ENCODE measurements at regions not wholly inside any gene's neighbourhood (a gene's known extent, or its start where the extent isn't known, plus 50 kb on each side); places are given as distances from the start of the nearest gene placed in this dataset.

GRCh38 chr3:110909839-110910238 lies 161.8 kb upstream of the NECTIN3 start:
- no peaks in the 10 kb centered on the region for H3K9me3 ChIP-seq (ENCODE audit: severe bottlenecking)
- no peak for TF ChIP-seq CTCF (IDR thresholded peaks at IDR 0.05; ENCODE audit: low read depth, low read length)
- no peaks in the 10 kb centered on the region for H3K36me3 ChIP-seq
- H3K27ac ChIP-seq = no peak overlapping the region
- no peak for DNase-seq
- no peaks in the 10 kb centered on the region for H3K27me3 ChIP-seq (ENCODE audit: insufficient read depth, low read depth, severe bottlenecking)
- H3K4me3 ChIP-seq (ENCODE audit: low read depth, low read length) = no peak overlapping the region

DNA sequence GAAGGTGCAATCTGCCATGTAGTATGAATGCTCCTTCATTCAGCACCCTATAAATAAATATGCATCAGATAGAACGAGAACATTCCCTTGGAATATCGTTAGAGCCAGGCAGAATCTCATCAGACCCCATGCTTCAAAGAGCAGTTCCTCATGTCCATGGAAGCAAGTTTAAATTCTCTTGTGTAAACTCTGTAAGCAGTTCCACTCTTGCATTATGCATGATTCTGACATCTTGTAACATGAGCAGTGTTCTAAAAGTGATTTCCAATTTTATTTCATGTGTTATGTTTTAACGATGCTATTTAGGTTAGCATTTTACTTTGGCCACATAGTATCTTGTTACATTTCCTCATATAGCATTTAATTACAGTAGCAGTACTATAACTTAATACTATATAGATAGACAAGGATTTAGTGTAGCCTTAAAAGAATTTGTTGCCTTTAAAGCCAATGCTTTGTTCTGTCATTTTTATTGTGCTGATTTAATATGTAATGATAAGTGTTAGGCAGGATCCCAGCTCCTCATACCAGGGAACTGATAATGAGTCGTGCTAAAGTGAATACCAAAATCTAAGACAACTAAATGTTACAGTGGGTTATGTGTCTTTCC lies 161.2 kb upstream of the NECTIN3 start:
- Histone ChIP-seq H3K36me3 (no peaks in the 10 kb centered on the region), H3K27me3 (ENCODE audit: insufficient read depth, low read depth, severe bottlenecking) (no peaks in the 10 kb centered on the region), H3K9me3 (ENCODE audit: severe bottlenecking) (no peaks in the 10 kb centered on the region), H3K27ac (no peak overlapping the region), H3K4me3 (ENCODE audit: low read depth, low read length) (no peak overlapping the region)
- TF ChIP-seq CTCF (IDR thresholded peaks at IDR 0.05; ENCODE audit: low read depth, low read length) = no peak
- DNase-seq = no peak

DNA sequence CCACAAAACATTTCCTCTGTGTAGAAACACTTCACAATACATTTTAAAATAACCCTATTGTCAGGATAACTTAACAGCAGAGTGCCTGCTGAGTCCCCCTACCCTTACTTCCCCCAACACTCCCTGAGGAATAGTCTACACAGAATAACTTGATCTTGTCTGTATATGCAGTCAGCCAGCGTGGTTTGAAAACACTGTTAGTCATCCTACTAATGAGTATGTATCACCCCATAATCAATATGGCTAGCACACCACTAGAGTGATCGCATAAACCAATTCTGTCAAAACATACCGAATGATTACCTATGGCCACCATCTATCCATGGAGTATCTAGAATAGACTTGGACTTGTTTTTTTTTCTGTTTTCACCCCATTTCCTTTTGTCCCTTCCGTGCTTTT lies 152.7 kb upstream of the NECTIN3 start:
- Histone ChIP-seq H3K4me3 (ENCODE audit: low read depth, low read length) (no peak overlapping the region), H3K27ac (no peak overlapping the region), H3K36me3 (no peaks in the 10 kb centered on the region), H3K27me3 (ENCODE audit: insufficient read depth, low read depth, severe bottlenecking) (no peaks in the 10 kb centered on the region), H3K9me3 (ENCODE audit: severe bottlenecking) (no peaks in the 10 kb centered on the region)
- TF ChIP-seq CTCF (IDR thresholded peaks at IDR 0.05; ENCODE audit: low read depth, low read length) = no peak
- DNase-seq = no peak

- Histone ChIP-seq H3K4me3 (ENCODE audit: low read depth, low read length) (no peak overlapping the region), H3K27ac (no peak overlapping the region), H3K27me3 (ENCODE audit: insufficient read depth, low read depth, severe bottlenecking) (no peaks in the 10 kb centered on the region), H3K9me3 (ENCODE audit: severe bottlenecking) (no peaks in the 10 kb centered on the region), H3K36me3 (no peaks in the 10 kb centered on the region)
- DNase-seq = no peak
- TF ChIP-seq CTCF (IDR thresholded peaks at IDR 0.05; ENCODE audit: low read depth, low read length) = no peak
These were observed 145.8 kb upstream of the NECTIN3 start for GRCh38 chr3:110925798-110926197.

DNA sequence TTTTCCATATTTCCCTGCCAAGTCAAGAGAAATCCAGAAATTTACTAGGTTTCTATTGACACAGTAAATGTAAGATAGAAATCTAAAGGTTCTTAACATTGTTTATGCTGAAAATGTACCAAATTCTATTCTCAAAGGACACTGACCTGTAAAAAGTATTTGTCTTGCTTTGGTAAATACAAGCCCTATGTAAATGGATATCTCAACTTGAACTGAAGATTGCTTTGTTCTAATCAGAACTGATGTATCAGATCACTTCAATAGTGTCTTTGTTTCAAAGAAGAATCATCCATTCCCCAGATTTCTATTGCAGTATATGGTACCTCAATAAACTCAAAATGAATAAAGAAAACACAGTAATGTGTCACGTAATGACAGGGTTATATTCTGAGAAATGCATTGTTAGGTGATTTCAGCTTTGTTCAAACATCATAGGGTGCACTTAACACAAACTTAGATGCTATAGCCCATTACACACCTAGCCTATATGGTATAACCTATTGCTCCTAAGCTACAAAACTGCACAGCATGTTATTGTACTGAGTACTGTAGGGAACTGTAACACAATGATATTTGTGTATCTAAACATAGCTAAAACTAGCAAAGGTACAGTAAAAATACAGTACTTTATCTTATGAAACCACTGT lies 143.5 kb upstream of the NECTIN3 start:
- Histone ChIP-seq H3K36me3 (no peaks in the 10 kb centered on the region), H3K27ac (no peak overlapping the region), H3K9me3 (ENCODE audit: severe bottlenecking) (no peaks in the 10 kb centered on the region), H3K27me3 (ENCODE audit: insufficient read depth, low read depth, severe bottlenecking) (no peaks in the 10 kb centered on the region), H3K4me3 (ENCODE audit: low read depth, low read length) (no peak overlapping the region)
- DNase-seq = no peak
- no peak for TF ChIP-seq CTCF (IDR thresholded peaks at IDR 0.05; ENCODE audit: low read depth, low read length)

GRCh38 chr3:110929816-110930215 lies 141.8 kb upstream of the NECTIN3 start:
- Histone ChIP-seq H3K36me3 (no peaks in the 10 kb centered on the region), H3K9me3 (ENCODE audit: severe bottlenecking) (no peaks in the 10 kb centered on the region)
- TF ChIP-seq CTCF (IDR thresholded peaks at IDR 0.05; ENCODE audit: low read depth, low read length) = no peak

More at GRCh38 chr3:110929816-110930215, 141.8 kb upstream of the NECTIN3 start:
- no peak overlapping the region for H3K4me3 ChIP-seq (ENCODE audit: low read depth, low read length)
- H3K27ac ChIP-seq = no peak overlapping the region
- H3K27me3 ChIP-seq (ENCODE audit: insufficient read depth, low read depth, severe bottlenecking) = no peaks in the 10 kb centered on the region
- DNase-seq = no peak

Data from WERI-Rb-1 (cell line).